ENCODE measurements at regions not wholly inside any gene's neighbourhood (a gene's known extent, or its start where the extent isn't known, plus 50 kb on each side); places are given as distances from the start of the nearest gene placed in this dataset.
"Not testable (repeated sequence)": the region's sequence is repeated elsewhere in the genome, so short reads cannot be mapped to it uniquely, and the experiment has no call there.

- DNase-seq = not testable (repeated sequence)
These were observed 672.8 kb upstream of the PCDH9 start for GRCh38 chr13:67902960-67903359.

DNA sequence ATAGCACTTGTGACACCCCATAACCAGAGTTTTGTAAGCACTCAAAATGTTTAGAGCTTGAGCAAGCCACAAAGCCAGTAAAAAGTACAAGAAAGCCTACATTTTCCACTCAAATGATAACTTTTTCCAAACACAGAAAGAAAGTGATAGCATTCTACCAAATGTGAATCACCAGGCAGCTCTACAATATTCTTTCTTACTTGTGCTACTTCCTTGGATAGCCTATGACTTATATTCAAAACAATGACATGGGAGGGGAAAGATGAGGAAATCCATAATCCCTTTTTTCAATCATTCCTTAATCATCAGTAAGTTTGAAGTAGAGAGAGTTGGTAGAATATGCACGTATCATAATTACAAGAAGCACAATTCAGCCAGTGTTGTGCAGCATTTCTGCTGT, 650.8 kb upstream of the PCDH9 start:
- no peak for DNase-seq

DNA sequence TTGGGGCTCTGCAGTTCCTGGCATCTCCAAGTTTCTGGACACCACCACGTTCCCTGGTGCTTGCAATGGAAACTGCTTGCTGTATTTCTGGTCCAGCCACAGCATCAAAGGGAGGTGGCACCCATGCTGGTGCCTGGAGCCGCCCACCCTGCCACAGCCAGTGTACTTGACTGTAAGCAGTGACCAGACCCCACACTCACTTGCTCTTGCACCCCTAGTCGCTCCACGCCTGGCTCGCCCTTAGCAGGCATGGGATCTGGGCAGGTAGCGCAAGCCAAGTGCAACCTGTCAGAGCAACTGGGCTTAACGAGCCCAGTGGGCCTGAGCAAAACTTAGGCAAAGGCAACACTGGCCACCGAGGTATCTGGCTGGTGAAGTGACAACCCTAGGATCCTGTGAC, 648.2 kb upstream of the PCDH9 start:
- DNase-seq = no peak

DNA sequence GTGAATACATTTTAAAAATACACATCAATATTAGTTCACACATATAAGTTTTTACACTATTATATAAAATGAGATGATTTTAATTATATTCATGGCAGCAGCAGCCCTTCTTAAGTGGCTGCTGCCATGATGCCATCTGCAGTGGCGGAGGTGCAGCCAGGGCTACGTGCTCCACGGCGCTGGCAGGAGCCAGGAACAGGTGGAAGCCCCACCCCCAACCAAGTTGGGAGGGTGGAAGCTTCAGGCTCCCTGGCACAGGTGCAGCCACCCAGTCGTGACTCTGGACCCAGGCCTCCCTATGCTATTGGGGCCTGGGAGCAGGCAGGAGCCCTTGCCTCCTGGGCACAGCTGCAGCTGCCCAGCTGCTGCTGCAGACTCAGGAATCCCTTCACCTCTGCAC, 646.9 kb upstream of the PCDH9 start:
- DNase-seq = no peak

DNA sequence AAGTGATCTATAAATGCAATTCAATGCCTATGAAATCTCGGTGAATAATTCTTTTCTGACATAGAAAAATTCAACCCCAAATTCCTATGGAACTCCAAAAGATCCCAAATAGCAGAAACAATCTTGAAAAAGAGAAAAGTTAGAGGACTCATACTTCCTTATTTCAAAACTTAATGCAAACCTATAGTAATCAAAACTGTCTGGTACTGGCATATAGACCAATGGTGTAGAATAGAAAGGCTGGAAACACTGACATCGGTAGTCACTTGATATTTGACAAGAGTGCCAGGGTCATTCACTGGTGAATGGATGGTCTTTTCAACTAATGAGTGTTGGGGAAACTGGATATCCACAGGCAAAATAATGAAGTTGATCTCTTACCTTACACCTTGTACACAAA, 637.1 kb upstream of the PCDH9 start:
- no peak for DNase-seq

DNA sequence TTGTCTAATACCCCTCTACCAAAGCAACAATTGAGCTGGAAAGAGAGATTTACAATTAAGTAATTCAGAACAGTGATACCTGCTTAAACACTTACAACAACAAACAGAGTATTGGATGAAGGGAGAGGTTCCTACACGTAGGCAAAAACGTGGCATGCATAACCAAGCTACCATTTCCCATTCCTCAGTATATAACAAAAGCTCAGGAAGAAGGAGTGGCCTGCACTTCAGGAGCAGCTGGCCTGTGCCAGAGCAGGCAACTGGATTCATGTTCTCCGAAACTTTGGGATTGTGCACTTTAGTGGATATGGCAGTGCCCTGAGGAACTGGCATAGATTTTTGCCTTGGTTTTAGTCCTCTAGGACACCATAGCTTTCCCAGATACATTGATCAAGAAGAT, 630.2 kb upstream of the PCDH9 start:
- DNase-seq = no peak

DNA sequence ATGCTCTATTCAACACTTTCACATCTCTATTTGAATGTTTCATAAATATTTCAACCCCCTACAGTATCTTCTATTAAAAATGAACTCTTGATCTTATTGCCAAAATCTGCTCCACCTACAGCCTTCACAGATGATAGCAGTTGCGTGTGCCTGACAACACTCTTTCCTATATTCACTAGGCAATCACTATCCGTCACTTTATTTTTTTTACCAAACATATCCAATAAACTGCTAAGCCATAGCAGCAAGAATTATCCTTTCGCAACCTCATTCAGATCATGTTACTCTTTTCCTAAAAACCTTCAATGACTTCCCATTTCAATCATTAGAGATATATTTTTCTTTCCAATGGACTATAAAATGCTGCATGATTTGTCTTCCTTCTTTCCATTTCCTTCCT, 629.8 kb upstream of the PCDH9 start:
- DNase-seq = no peak

DNA sequence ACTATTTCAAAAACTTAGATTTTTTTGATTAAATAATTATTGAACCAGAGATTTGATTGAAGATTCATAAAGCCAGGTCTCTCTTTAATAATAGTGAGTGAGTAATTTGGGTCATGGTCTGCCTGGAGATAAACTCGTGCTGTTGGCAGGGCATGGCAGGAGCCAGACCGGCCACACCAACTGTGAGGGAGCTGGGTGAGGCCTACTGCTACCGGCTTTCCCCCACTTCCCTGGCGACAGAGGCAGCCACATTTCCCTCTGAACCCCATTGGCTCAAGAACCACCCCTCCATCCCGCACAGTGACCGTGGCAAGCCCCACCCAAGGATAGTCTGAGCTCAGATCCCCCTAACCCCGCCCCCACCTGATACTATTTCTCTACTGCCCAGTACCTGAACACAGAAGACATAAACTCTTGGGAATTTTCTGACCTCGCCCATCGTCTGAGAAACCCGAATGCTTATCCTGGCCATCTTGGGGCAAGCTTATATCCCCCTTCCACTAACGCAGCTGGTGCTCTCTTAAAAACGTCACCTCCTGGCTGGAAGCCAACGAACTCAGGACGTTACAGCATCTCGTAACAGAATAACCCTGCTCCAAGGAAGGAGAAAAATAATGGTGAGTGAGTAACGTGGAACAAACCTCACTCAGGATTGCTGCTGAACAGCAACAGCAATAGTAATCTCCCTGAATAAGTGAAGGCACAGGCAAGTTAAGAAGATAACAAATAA, 627.6 kb upstream of the PCDH9 start:
- DNase-seq = no peak

DNA sequence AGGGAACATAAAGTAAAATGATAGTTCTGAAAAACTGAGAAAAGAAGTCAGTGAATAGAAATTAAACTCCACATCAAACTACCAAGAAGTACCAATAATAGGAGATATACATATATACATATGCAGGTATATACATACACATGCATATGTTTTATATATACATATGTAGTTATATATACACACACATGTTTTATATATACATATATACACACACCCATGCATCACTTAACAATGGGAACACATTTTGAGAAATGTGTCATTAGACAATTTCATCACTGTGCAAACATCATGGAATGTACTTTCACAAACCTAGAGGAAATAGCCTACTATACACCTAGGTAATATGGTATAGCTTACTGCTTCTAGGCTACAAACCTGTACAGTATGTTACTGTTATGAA, 626.8 kb upstream of the PCDH9 start:
- DNase-seq = no peak

DNA sequence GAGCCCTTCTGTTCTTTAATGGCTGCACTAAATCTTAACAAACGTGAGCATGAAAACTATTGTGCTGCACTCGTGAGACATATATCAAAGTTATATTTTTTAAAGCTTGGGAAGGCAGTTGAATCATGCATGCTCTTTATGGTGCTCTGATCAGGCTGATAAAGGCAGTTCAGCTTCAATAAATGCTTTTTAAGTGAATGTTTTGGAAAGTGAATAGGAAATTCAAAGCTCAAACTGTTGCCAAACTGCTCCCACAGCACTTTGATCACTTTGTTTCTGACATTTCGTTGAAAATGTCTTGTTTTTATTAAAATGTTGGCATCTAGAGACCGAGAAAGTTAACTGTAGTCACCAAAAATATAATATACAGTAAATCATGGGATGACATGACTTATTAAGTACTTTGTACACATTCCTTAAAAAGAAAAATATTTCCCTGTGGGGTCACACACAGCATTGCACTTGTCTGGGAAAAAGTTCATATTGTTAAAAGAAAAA, 625.7 kb upstream of the PCDH9 start:
- DNase-seq = no peak

- no peak for DNase-seq
These were observed 624.9 kb upstream of the PCDH9 start for GRCh38 chr13:67854990-67855389.

DNA sequence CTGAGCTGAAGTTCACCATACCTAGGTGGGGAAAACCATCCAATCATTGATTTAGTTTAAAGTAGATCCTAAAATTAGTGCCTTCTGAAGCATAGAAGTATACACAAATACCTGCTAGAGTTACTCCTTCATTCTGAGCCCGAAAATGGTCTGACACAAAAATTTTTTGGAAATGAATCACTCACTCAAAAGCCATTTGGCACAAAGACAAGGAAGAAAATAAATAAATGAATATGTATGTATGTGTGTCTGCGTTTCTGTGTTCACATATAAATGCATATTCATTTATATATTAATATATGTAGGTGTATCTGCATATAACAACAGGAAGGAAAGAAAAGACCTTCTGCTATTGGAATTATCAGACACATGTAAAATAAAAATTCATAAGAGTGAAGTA, 614.4 kb upstream of the PCDH9 start:
- no peak for DNase-seq

- no peak for DNase-seq
These were observed 610.9 kb upstream of the PCDH9 start for GRCh38 chr13:67841071-67841470.

- peak in 1 of 4 experiments; percentile 0 for DNase-seq
These were observed 603.4 kb upstream of the PCDH9 start for GRCh38 chr13:67833564-67833963.

GRCh38 chr13:67829641-67830040, 599.5 kb upstream of the PCDH9 start:
- DNase-seq = no peak

GRCh38 chr13:67827992-67828391, 597.9 kb upstream of the PCDH9 start:
- DNase-seq = no peak

DNA sequence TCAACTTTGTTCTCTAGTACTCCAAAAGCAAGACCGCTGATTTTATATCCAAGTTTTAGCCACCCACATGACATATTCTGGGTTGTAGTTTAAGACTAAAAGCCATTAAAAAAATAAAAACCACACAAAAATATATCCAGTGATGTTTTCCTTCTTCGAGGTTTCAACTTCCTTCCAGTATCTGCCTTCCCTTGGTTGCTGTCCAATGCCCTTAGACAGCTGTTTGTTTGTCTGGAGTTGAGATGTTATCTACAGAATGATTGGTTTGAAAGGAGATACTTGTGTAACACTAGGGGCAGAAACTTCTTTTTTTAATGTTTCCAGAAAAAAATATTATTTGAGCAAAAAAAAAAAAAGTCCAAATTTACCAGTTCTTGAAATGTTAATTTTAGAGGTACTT, 591.5 kb upstream of the PCDH9 start:
- no peak for DNase-seq

- DNase-seq = no peak
These were observed 576.7 kb upstream of the PCDH9 start for GRCh38 chr13:67806796-67807195.

GRCh38 chr13:67803118-67803517, 573.0 kb upstream of the PCDH9 start:
- DNase-seq = no peak

GRCh38 chr13:67792151-67792676, 562.1 kb upstream of the PCDH9 start:
- DNase-seq = no peak

GRCh38 chr13:67791047-67791446, 560.9 kb upstream of the PCDH9 start:
- no peak for DNase-seq

- DNase-seq = no peak
These were observed 546.0 kb upstream of the PCDH9 start for GRCh38 chr13:67776151-67776550.

- no peak for DNase-seq
These were observed 545.2 kb upstream of the PCDH9 start for GRCh38 chr13:67775359-67775758.

DNA sequence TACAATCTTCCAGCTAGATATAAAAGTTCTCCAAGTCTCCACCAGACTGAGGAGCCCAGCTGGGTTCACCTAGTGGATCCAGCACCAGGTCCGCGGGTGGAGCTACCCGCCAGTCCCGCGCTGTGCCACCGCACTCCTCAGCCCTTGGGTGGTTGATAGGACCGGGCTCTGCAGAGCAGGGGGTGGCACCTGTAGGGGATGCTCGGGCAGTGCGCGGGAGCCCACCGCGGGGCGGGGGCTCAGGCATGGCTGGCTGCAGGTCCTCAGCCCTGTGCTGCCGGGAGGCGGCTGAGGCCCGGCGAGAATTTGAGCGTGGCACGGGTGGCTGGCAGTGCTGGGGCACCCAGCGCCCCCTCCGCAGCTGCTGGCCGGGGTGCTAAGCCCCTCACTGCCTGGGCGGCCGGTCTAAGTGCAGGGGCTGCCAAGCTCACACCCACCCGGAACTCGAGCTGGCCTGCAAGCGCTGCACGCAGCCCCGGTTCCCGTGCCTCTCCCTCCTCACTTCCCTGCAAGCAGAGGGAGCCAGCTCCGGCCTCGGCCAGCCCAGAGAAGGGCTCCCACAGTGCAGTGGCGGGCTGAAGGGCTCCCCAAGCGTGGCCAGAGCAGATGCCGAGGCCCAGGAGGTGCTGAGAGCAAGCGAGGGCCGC, 542.8 kb upstream of the PCDH9 start:
- no peak for DNase-seq
